ENCODE measurements at regions not wholly inside any gene's neighbourhood (a gene's known extent, or its start where the extent isn't known, plus 50 kb on each side); places are given as distances from the start of the nearest gene placed in this dataset.

GRCh38 chr12:115617391-115617790 is 660.1 kb downstream of the MED13L start:
- no peak overlapping the region for H3K4me3 Mint-ChIP-seq
- no peak overlapping the region for H3K4me3 ChIP-seq (ENCODE audit: low read length)
- ChIA-PET POLR2A (no interaction called here), CTCF (no interaction called here)
- H3K9me3 Mint-ChIP-seq, result peaks cover 0 to 9% (median 4%) of the 10 kb centered on the region in 5 donors
- H3K36me3 ChIP-seq (ENCODE audit: insufficient read depth, low read length), result no peaks in the 10 kb centered on the region
- H3K27ac ChIP-seq (ENCODE audit: low read depth, low read length), result no peak overlapping the region
- H3K4me1 ChIP-seq (ENCODE audit: insufficient read depth, low read length), result no peaks in the 10 kb centered on the region
- peaks cover 0 to 4% of the 10 kb centered on the region in 2 donors for H3K27me3 Mint-ChIP-seq
- H3K27ac Mint-ChIP-seq, result no peak overlapping the region
- no peak for DNase-seq
- no peaks in the 10 kb centered on the region for H3K36me3 Mint-ChIP-seq
- no peaks in the 10 kb centered on the region for H3K27me3 ChIP-seq (ENCODE audit: insufficient read depth, low read length, poor library complexity, severe bottlenecking)
- H3K9me3 ChIP-seq (ENCODE audit: low read length), result no peaks in the 10 kb centered on the region
- H3K4me1 Mint-ChIP-seq, result no peaks in the 10 kb centered on the region

GRCh38 chr12:115611477-115611876 is 666.0 kb downstream of the MED13L start:
- Histone ChIP-seq H3K4me1 (ENCODE audit: insufficient read depth, low read length) (no peaks in the 10 kb centered on the region), H3K9me3 (ENCODE audit: low read length) (no peaks in the 10 kb centered on the region), H3K27ac (ENCODE audit: low read depth, low read length) (no peak overlapping the region), H3K36me3 (ENCODE audit: insufficient read depth, low read length) (no peaks in the 10 kb centered on the region), H3K27me3 (ENCODE audit: insufficient read depth, low read length, poor library complexity, severe bottlenecking) (no peaks in the 10 kb centered on the region), H3K4me3 (ENCODE audit: low read length) (no peak overlapping the region)
- POLR2A ChIA-PET, result no interaction called here
- H3K27ac Mint-ChIP-seq, result no peak overlapping the region
- H3K4me3 Mint-ChIP-seq, result no peak overlapping the region
- no peak for DNase-seq
- H3K27me3 Mint-ChIP-seq, result peaks cover 0 to under 1% of the 10 kb centered on the region in 2 donors
- H3K9me3 Mint-ChIP-seq, result peaks cover 0 to 6% (median 0%) of the 10 kb centered on the region in 5 donors
- no peaks in the 10 kb centered on the region for H3K4me1 Mint-ChIP-seq
- CTCF ChIA-PET, result no interaction called here
- H3K36me3 Mint-ChIP-seq, result no peaks in the 10 kb centered on the region

GRCh38 chr12:115609347-115609746 is 668.1 kb downstream of the MED13L start:
- Mint-ChIP-seq H3K4me3 (no peak overlapping the region), H3K9me3 (peaks cover 0 to 5% (median 4%) of the 10 kb centered on the region in 5 donors), H3K4me1 (no peaks in the 10 kb centered on the region), H3K36me3 (no peaks in the 10 kb centered on the region), H3K27me3 (no peaks in the 10 kb centered on the region), H3K27ac (no peak overlapping the region)
- Histone ChIP-seq H3K4me3 (ENCODE audit: low read length) (no peak overlapping the region), H3K36me3 (ENCODE audit: insufficient read depth, low read length) (no peaks in the 10 kb centered on the region), H3K4me1 (ENCODE audit: insufficient read depth, low read length) (no peaks in the 10 kb centered on the region), H3K9me3 (ENCODE audit: low read length) (no peaks in the 10 kb centered on the region), H3K27me3 (ENCODE audit: insufficient read depth, low read length, poor library complexity, severe bottlenecking) (no peaks in the 10 kb centered on the region), H3K27ac (ENCODE audit: low read depth, low read length) (no peak overlapping the region)
- no peak for DNase-seq
- CTCF ChIA-PET, result no interaction called here
- POLR2A ChIA-PET, result no interaction called here

GRCh38 chr12:115606040-115606439 is 671.5 kb downstream of the MED13L start:
- Mint-ChIP-seq H3K27ac (no peak overlapping the region), H3K9me3 (peaks cover 0 to 5% (median 2%) of the 10 kb centered on the region in 5 donors), H3K4me3 (no peak overlapping the region), H3K4me1 (no peaks in the 10 kb centered on the region), H3K36me3 (no peaks in the 10 kb centered on the region), H3K27me3 (peaks cover 0 to 2% of the 10 kb centered on the region in 2 donors)
- Histone ChIP-seq H3K27me3 (ENCODE audit: insufficient read depth, low read length, poor library complexity, severe bottlenecking) (no peaks in the 10 kb centered on the region), H3K36me3 (ENCODE audit: insufficient read depth, low read length) (no peaks in the 10 kb centered on the region), H3K4me3 (ENCODE audit: low read length) (no peak overlapping the region), H3K9me3 (ENCODE audit: low read length) (no peaks in the 10 kb centered on the region), H3K27ac (ENCODE audit: low read depth, low read length) (no peak overlapping the region), H3K4me1 (ENCODE audit: insufficient read depth, low read length) (no peaks in the 10 kb centered on the region)
- no peak for DNase-seq
- CTCF ChIA-PET, result no interaction called here
- POLR2A ChIA-PET, result no interaction called here

- Histone ChIP-seq H3K27ac (ENCODE audit: low read depth, low read length) (no peak overlapping the region), H3K27me3 (ENCODE audit: insufficient read depth, low read length, poor library complexity, severe bottlenecking) (no peaks in the 10 kb centered on the region), H3K9me3 (ENCODE audit: low read length) (no peaks in the 10 kb centered on the region), H3K36me3 (ENCODE audit: insufficient read depth, low read length) (no peaks in the 10 kb centered on the region), H3K4me1 (ENCODE audit: insufficient read depth, low read length) (no peaks in the 10 kb centered on the region), H3K4me3 (ENCODE audit: low read length) (no peak overlapping the region)
- no peak for DNase-seq
- ChIA-PET POLR2A (no interaction called here), CTCF (no interaction called here)
- no peak overlapping the region for H3K4me3 Mint-ChIP-seq
- peaks cover 3 to 8% of the 10 kb centered on the region in 2 donors for H3K27me3 Mint-ChIP-seq
- H3K4me1 Mint-ChIP-seq, result no peaks in the 10 kb centered on the region
- no peak overlapping the region for H3K27ac Mint-ChIP-seq
- H3K9me3 Mint-ChIP-seq, result peaks cover 0 to 9% (median 6%) of the 10 kb centered on the region in 5 donors
- peaks cover 0 to 4% (median 0%) of the 10 kb centered on the region in 3 donors for H3K36me3 Mint-ChIP-seq
Observed at GRCh38 chr12:115598871-115599811, 678.4 kb downstream of the MED13L start.

- ChIA-PET CTCF (no interaction called here), POLR2A (no interaction called here)
- H3K4me3 Mint-ChIP-seq, result no peak overlapping the region
- Histone ChIP-seq H3K9me3 (ENCODE audit: low read length) (no peaks in the 10 kb centered on the region), H3K4me3 (ENCODE audit: low read length) (no peak overlapping the region), H3K27me3 (ENCODE audit: insufficient read depth, low read length, poor library complexity, severe bottlenecking) (no peaks in the 10 kb centered on the region), H3K4me1 (ENCODE audit: insufficient read depth, low read length) (no peaks in the 10 kb centered on the region), H3K27ac (ENCODE audit: low read depth, low read length) (no peak overlapping the region), H3K36me3 (ENCODE audit: insufficient read depth, low read length) (no peaks in the 10 kb centered on the region)
- H3K4me1 Mint-ChIP-seq, result no peaks in the 10 kb centered on the region
- peaks cover 0 to 17% (median 8%) of the 10 kb centered on the region in 5 donors for H3K9me3 Mint-ChIP-seq
- peaks cover 0 to 4% (median 0%) of the 10 kb centered on the region in 3 donors for H3K36me3 Mint-ChIP-seq
- no peak overlapping the region for H3K27ac Mint-ChIP-seq
- H3K27me3 Mint-ChIP-seq, result peaks cover 1 to 8% of the 10 kb centered on the region in 2 donors
- no peak for DNase-seq
Observed at GRCh38 chr12:115597157-115597712, 680.3 kb downstream of the MED13L start.

- no peaks in the 10 kb centered on the region for H3K4me1 Mint-ChIP-seq
- no peaks in the 10 kb centered on the region for H3K36me3 Mint-ChIP-seq
- Histone ChIP-seq H3K27ac (ENCODE audit: low read depth, low read length) (no peak overlapping the region), H3K4me1 (ENCODE audit: insufficient read depth, low read length) (no peaks in the 10 kb centered on the region), H3K4me3 (ENCODE audit: low read length) (no peak overlapping the region), H3K36me3 (ENCODE audit: insufficient read depth, low read length) (no peaks in the 10 kb centered on the region), H3K9me3 (ENCODE audit: low read length) (no peaks in the 10 kb centered on the region), H3K27me3 (ENCODE audit: insufficient read depth, low read length, poor library complexity, severe bottlenecking) (no peaks in the 10 kb centered on the region)
- peaks cover 0 to 10% (median 6%) of the 10 kb centered on the region in 5 donors for H3K9me3 Mint-ChIP-seq
- POLR2A ChIA-PET, result no interaction called here
- H3K4me3 Mint-ChIP-seq, result no peak overlapping the region
- no peaks in the 10 kb centered on the region for H3K27me3 Mint-ChIP-seq
- H3K27ac Mint-ChIP-seq, result no peak overlapping the region
- CTCF ChIA-PET, result no interaction called here
- DNase-seq, result no peak
Observed at GRCh38 chr12:115588131-115588530, 689.4 kb downstream of the MED13L start.

GRCh38 chr12:115584156-115584555 is 693.3 kb downstream of the MED13L start:
- CTCF ChIA-PET, result no interaction called here
- POLR2A ChIA-PET, result no interaction called here

More at GRCh38 chr12:115584156-115584555, 693.3 kb downstream of the MED13L start:
- no peak overlapping the region for H3K27ac Mint-ChIP-seq
- Histone ChIP-seq H3K27ac (ENCODE audit: low read depth, low read length) (no peak overlapping the region), H3K4me1 (ENCODE audit: insufficient read depth, low read length) (no peaks in the 10 kb centered on the region), H3K27me3 (ENCODE audit: insufficient read depth, low read length, poor library complexity, severe bottlenecking) (no peaks in the 10 kb centered on the region), H3K9me3 (ENCODE audit: low read length) (no peaks in the 10 kb centered on the region), H3K4me3 (ENCODE audit: low read length) (no peak overlapping the region), H3K36me3 (ENCODE audit: insufficient read depth, low read length) (no peaks in the 10 kb centered on the region)
- peaks cover 0 to 5% (median 2%) of the 10 kb centered on the region in 5 donors for H3K9me3 Mint-ChIP-seq
- DNase-seq, result no peak
- no peaks in the 10 kb centered on the region for H3K27me3 Mint-ChIP-seq
- no peaks in the 10 kb centered on the region for H3K4me1 Mint-ChIP-seq
- no peak overlapping the region for H3K4me3 Mint-ChIP-seq
- no peaks in the 10 kb centered on the region for H3K36me3 Mint-ChIP-seq

Data from CD8-positive, alpha-beta memory T cell (primary cell).